B cell (primary cell): ENCODE measurements at regions not wholly inside any gene's neighbourhood (a gene's known extent, or its start where the extent isn't known, plus 50 kb on each side); places are given as distances from the start of the nearest gene placed in this dataset.

ENCODE experiments used
- ATAC-seq: fragments of 200-7000 bp; cut with Tn5 transposase; one replicate; pipeline ENCODE4 v1.10.0; 2021; ENCODE audit warnings: low read depth, mild to moderate bottlenecking, moderate number of reproducible peaks, moderate library complexity
- CTCF ChIA-PET: fragments of 350-600 bp; sonication (Branson Sonifier 250); formaldehyde crosslinking; loops from one replicate; lab custom pipeline; 2021; ENCODE audit warnings: antibody characterized with exemption, inconsistent platforms; lab: Charles Lee
- POLR2A ChIA-PET: fragments of 350-600 bp; sonication (Branson Sonifier 250); formaldehyde crosslinking; loops from one replicate; lab custom pipeline; 2021; ENCODE audit warnings: antibody characterized with exemption; lab: Charles Lee
- DNase-seq: peaks from one replicate; pipeline ENCODE4 v3.0.0; 2013
- H2AFZ ChIP-seq: 2 replicates; pipeline ENCODE4 v1.6.1; 2012; ENCODE audit warnings: mild to moderate bottlenecking, low read depth, low read length; ENCODE audit not compliant: insufficient read depth, poor library complexity, severe bottlenecking
- H3K27ac ChIP-seq, 2 donors: 1 replicate in 1 of 2; 2 replicates in 1 of 2; pipeline ENCODE4 v1.5.1; 2012 to 2013; ENCODE audit warnings: low read length in 2 of 2, mild to moderate bottlenecking in 2 of 2, moderate library complexity in 1 of 2
- H3K27me3 ChIP-seq, 4 experiments: fragments of 200-600 bp in 1 of 4; sonication (generic) in 1 of 4; replicated peaks in 1 of 4; 1 replicate in 2 of 4; 2 replicates in 2 of 4; pipeline versions ENCODE4 v1.6.1 to v1.7.0; 2013 to 2016; ENCODE audit warnings: low read length in 3 of 4, mild to moderate bottlenecking in 2 of 4, mixed read lengths in 1 of 4, moderate library complexity in 1 of 4; ENCODE audit not compliant: insufficient read depth in 4 of 4, control insufficient read depth in 3 of 4; ENCODE audit errors: control extremely low read depth in 1 of 4
- H3K36me3 ChIP-seq, 2 experiments: replicated peaks in 1 of 2; 1 replicate in 1 of 2; 2 replicates in 1 of 2; pipeline versions ENCODE4 v1.6.1 to v1.7.1; 2013; ENCODE audit warnings: low read length in 1 of 2; ENCODE audit not compliant: insufficient read depth in 2 of 2, control insufficient read depth in 1 of 2; ENCODE audit errors: control extremely low read depth in 1 of 2, extremely low read depth in 1 of 2
- H3K4me1 ChIP-seq, 2 donors: fragments of 200-600 bp in 1 of 2; sonication (generic) in 1 of 2; 1 replicate in 1 of 2; 2 replicates in 1 of 2; pipeline versions ENCODE4 v1.5.1 to v1.6.1; 2013 to 2017; ENCODE audit warnings: low read length in 2 of 2; ENCODE audit not compliant: control insufficient read depth in 2 of 2, insufficient read depth in 2 of 2
- H3K4me2 ChIP-seq: replicated peaks from 2 replicates; pipeline ENCODE3; 2012; ENCODE audit warnings: mild to moderate bottlenecking, low read depth, low read length; ENCODE audit not compliant: poor library complexity, severe bottlenecking
- H3K4me3 ChIP-seq, 5 experiments: fragments of 200-600 bp in 1 of 5; sonication (generic) in 1 of 5; 1 replicate in 3 of 5; 2 replicates in 2 of 5; pipeline versions ENCODE4 v1.5.1 to v1.7.0; 2011 to 2016; ENCODE audit warnings: low read length in 4 of 5, mild to moderate bottlenecking in 4 of 5, low read depth in 2 of 5, control low read depth in 1 of 5, moderate library complexity in 1 of 5; ENCODE audit not compliant: insufficient read depth in 1 of 5; ENCODE audit errors: control extremely low read depth in 1 of 5, extremely low read depth in 1 of 5
- H3K79me2 ChIP-seq: fragments of 200-600 bp; sonication (generic); one replicate; pipeline ENCODE4 v1.6.0; 2016; ENCODE audit warnings: low read length; ENCODE audit not compliant: control insufficient read depth, insufficient read depth
- H3K9ac ChIP-seq: fragments of 200-600 bp; sonication (generic); 2 replicates; pipeline ENCODE4 v1.6.1; 2017; ENCODE audit warnings: mild to moderate bottlenecking, low read length, moderate library complexity
- H3K9me3 ChIP-seq, 3 donors: one replicate each; pipeline versions ENCODE4 v1.6.1 to v1.7.1; 2013; ENCODE audit warnings: low read length in 2 of 3; ENCODE audit not compliant: control insufficient read depth in 2 of 3, insufficient read depth in 1 of 3; ENCODE audit errors: control extremely low read depth in 1 of 3
- H4K20me1 ChIP-seq: 2 replicates; pipeline ENCODE4 v1.6.0; 2012; ENCODE audit warnings: mild to moderate bottlenecking, low read length; ENCODE audit not compliant: insufficient read depth, control insufficient read depth, poor library complexity, severe bottlenecking
- H3K27ac Mint-ChIP-seq: one replicate; pipeline ENCODE4 v1.8.0; 2021; ENCODE audit warnings: mixed read lengths
- H3K27me3 Mint-ChIP-seq: one replicate; pipeline ENCODE4 v1.8.0; 2021; ENCODE audit warnings: mixed read lengths
- H3K4me1 Mint-ChIP-seq: one replicate; pipeline ENCODE4 v1.8.0; 2021; ENCODE audit warnings: mixed read lengths
- H3K4me3 Mint-ChIP-seq: one replicate; pipeline ENCODE4 v1.8.0; 2021; ENCODE audit warnings: mixed read lengths
- H3K9me3 Mint-ChIP-seq: one replicate; pipeline ENCODE4 v1.8.0; 2022; ENCODE audit warnings: mixed read lengths; ENCODE audit not compliant: insufficient read depth
- EZH2 ChIP-seq: IDR thresholded peaks from 2 replicates; pipeline ENCODE4 v1.6.1; 2012; ENCODE audit warnings: borderline replicate concordance, low read depth, mild to moderate bottlenecking, moderate library complexity, low read length; ENCODE audit not compliant: insufficient read depth, poor library complexity, severe bottlenecking
- WGBS: methylation state at CpG from one replicate; pipeline ENCODE4 v1.1.5; 2013; ENCODE audit warnings: missing lambda C conversion rate; ENCODE audit not compliant: insufficient coverage; 5-methylcytosine and 5-hydroxymethylcytosine counted together
- intact Hi-C: fragments of 100-400 bp; cut with micrococcal nuclease; formaldehyde crosslinking; loops from one replicate; pipeline ENCODE4 v1.10.0; 2022
- TF ChIP-seq, protein P1 (sequence below): fragments of 200-600 bp; IDR thresholded peaks from one replicate; pipeline ENCODE4 v1.8.0; 2022; ENCODE audit warnings: antibody characterized with exemption, mild to moderate bottlenecking

DNA sequence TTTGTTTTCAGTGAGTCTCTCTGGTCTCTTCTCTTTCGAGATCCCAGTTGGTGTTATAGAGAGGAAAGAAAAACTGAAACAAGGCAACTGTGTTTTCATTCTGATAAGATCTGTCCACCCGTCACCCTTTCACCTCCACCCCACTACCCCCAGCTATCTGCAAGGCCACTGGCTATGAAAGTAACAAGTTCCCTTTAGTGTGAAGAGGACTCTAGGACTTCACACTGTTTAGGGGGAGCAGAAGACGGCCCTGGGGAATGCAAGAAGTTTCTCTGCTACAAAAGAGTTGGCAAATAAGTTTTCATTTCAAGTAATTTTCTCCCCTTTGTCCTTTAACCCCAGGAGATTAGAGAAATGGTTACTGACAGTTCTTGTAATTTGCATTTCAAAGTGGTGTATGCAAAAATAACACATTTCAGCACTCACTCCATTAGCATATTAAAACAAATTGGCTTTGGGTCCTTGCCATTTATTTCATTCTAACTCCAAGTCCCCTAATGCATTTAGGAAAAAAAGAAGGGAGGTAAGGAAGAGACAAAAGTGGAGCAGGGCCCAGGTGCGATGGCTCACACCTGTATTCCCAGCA is 79.6 kb upstream of the PPM1J start:
- CTCF ChIA-PET, result no interaction called here
- no peak overlapping the region for H3K27ac Mint-ChIP-seq
- Histone ChIP-seq H3K4me2 (no peak overlapping the region), H3K27ac (no peak overlapping the region), H3K9ac (no peak overlapping the region), H3K79me2 (no peaks in the 10 kb centered on the region), H3K36me3 (no peaks in the 10 kb centered on the region), H3K4me1 (no peaks in the 10 kb centered on the region), H3K4me3 (no peak overlapping the region), H3K9me3 (no peaks in the 10 kb centered on the region), H2AFZ (no peak overlapping the region), H3K27me3 (no peaks in the 10 kb centered on the region), H4K20me1 (no peaks in the 10 kb centered on the region)
- DNase-seq (no peak), ATAC-seq (no peak)
- peaks cover 15% of the 10 kb centered on the region for H3K27me3 Mint-ChIP-seq
- no peak overlapping the region for H3K4me3 Mint-ChIP-seq
- POLR2A ChIA-PET, result no interaction called here
- WGBS, result no CpG with 5 or more reads among the region's 4 CpGs
- intact Hi-C loops, result no loop called here
- TF ChIP-seq EZH2, result no peak
- TF ChIP-seq, protein P1, sequence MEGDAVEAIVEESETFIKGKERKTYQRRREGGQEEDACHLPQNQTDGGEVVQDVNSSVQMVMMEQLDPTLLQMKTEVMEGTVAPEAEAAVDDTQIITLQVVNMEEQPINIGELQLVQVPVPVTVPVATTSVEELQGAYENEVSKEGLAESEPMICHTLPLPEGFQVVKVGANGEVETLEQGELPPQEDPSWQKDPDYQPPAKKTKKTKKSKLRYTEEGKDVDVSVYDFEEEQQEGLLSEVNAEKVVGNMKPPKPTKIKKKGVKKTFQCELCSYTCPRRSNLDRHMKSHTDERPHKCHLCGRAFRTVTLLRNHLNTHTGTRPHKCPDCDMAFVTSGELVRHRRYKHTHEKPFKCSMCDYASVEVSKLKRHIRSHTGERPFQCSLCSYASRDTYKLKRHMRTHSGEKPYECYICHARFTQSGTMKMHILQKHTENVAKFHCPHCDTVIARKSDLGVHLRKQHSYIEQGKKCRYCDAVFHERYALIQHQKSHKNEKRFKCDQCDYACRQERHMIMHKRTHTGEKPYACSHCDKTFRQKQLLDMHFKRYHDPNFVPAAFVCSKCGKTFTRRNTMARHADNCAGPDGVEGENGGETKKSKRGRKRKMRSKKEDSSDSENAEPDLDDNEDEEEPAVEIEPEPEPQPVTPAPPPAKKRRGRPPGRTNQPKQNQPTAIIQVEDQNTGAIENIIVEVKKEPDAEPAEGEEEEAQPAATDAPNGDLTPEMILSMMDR, result no peak
- peaks cover 5% of the 10 kb centered on the region for H3K4me1 Mint-ChIP-seq
- H3K9me3 Mint-ChIP-seq, result no peaks in the 10 kb centered on the region

DNA sequence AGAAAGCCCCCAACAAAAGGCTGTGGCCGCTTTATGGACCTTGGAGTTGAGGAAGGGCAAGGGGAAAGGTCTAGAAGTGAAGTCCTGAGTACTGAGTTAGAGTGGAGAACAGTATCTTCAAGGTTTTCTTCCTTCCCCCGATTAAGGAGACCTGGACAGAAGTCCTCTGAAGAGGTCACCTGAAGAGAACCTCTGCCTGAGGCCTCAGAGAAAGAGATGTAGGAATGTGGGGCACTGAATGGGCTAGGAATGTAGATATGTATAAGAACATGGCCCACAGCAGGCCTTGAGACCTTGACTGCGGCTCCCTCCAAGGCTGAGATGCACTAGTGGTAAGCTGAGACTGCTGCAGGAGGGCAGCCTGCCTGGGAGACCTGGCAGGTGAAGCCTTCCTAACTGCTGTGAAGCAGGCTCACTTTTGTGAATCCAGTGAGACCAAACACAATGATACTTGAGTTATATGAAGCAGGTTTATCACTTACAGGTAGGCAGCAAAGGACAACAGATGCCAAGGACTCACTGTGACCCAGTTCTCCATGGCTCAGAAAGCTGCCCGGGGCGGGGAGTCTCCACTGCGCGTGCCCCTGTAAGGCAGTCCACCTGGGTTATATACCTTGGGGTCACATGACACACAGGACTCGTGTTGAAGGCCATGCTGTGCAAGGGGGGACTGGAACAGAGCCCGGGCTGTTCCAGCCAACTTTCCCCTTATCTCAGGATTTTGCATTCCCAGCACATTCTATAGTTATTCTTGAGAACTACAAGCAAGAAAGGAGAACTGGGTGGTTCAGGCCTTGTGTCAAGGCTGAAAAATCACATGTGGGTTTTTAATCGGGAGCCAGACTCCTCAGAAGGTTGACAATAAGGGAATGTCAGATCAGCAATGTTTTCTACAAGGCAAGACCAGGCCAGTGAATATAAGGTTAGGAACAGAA is 78.8 kb upstream of the PPM1J start:
- H3K9me3 ChIP-seq, result no peaks in the 10 kb centered on the region
- Mint-ChIP-seq H3K9me3 (no peaks in the 10 kb centered on the region), H3K4me1 (peaks cover 5% of the 10 kb centered on the region), H3K4me3 (no peak overlapping the region), H3K27ac (no peak overlapping the region), H3K27me3 (peaks cover 17% of the 10 kb centered on the region)
- no peak for DNase-seq
- ATAC-seq, result no peak
- no peaks in the 10 kb centered on the region for H3K4me1 ChIP-seq
- no peaks in the 10 kb centered on the region for H3K36me3 ChIP-seq
- POLR2A ChIA-PET, result no interaction called here
- CTCF ChIA-PET, result no interaction called here
- H2AFZ ChIP-seq, result no peak overlapping the region
- H3K79me2 ChIP-seq, result no peaks in the 10 kb centered on the region
- H3K4me2 ChIP-seq, result no peak overlapping the region
- H3K4me3 ChIP-seq, result no peak overlapping the region
- no peaks in the 10 kb centered on the region for H4K20me1 ChIP-seq
- H3K27ac ChIP-seq, result no peak overlapping the region
- intact Hi-C loops, result no loop called here
- TF ChIP-seq, protein P1, result no peak
- TF ChIP-seq EZH2, result no peak
- H3K27me3 ChIP-seq, result no peaks in the 10 kb centered on the region
- WGBS, result 98% methylated on average over 9 of the region's 10 CpGs
- H3K9ac ChIP-seq, result no peak overlapping the region
